AG04449 (cell line): ENCODE measurements at regions not wholly inside any gene's neighbourhood (a gene's known extent, or its start where the extent isn't known, plus 50 kb on each side); places are given as distances from the start of the nearest gene placed in this dataset.

ENCODE experiments used
- CTCF ChIA-PET: fragments of 350-600 bp; formaldehyde crosslinking; extraction: SDS; loops from one replicate; lab custom pipeline; 2021; ENCODE audit warnings: antibody characterized with exemption; lab: Yijun Ruan, JAX
- POLR2A ChIA-PET: fragments of 400-600, 350-600 bp; formaldehyde crosslinking; extraction: SDS; loops from one replicate; lab custom pipeline; 2020; ENCODE audit warnings: antibody characterized with exemption, inconsistent platforms; lab: Yijun Ruan, JAX
- DNase-seq: peaks from one replicate; pipeline ENCODE4 v3.0.0-alpha.2; 2010; ENCODE audit warnings: low read depth, low spot score
- H3K4me3 ChIP-seq: 2 replicates; pipeline ENCODE4 v1.5.1; 2011; ENCODE audit warnings: low read depth, mild to moderate bottlenecking, control low read depth, low read length
- TF ChIP-seq, protein P1 (sequence below): IDR thresholded peaks from one replicate; pipeline ENCODE4 v1.5.1; 2011; ENCODE audit warnings: mild to moderate bottlenecking, moderate library complexity, low read length, control low read depth, inconsistent platforms; ENCODE audit not compliant: insufficient read depth; ENCODE audit errors: missing control alignments

DNA sequence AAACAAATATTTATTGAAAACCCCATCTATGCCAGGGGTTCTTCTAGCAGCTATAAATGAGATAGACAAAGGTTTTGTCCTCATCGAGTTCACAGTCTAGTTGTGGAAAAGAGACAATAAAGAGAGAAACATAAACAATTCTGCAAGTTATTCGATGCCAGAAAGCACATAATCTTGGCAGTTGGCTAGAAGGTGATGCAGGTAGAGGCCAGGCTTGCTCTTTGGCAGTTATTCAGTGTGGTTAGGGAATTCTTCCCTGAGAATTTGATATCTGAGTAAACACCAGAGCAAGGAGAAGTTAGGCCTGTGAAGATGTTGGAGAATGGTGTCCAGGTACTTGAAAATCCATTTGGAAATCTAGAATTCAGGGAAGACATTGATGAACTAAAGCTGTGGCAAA is 547.4 kb downstream of the SLC4A3 start:
- ChIA-PET CTCF (interaction anchor here (1.5 kb wide), 1 partner anchor 10 kb away, joined by 5 read pairs; no protein-coding TSS in a partner anchor), POLR2A (no interaction called here)

DNA sequence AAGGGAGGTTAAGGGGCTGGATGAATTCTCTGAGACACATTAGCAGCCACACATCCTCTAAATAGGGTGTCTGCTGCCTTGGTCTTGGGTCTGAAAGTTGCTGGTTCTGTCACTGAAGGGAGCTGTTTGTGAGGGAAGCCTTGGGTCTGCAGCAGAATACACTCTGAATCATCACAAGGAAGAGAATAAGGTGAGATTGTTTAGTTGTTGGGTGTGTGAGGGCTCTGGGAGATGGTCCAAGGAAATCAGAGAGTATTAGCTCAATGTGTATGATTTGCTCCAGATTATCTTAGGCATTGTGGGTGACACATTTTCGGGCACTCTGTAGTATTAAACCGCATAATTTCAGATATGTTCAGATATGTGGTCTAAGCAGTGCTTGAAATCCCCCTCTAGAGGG is 548.5 kb downstream of the SLC4A3 start:
- no peak for DNase-seq
- ChIA-PET CTCF (interaction anchor here (1.5 kb wide), 1 partner anchor 11 kb away, joined by 5 read pairs; no protein-coding TSS in a partner anchor), POLR2A (no interaction called here)
- H3K4me3 ChIP-seq = no peak overlapping the region
- TF ChIP-seq, protein P1, sequence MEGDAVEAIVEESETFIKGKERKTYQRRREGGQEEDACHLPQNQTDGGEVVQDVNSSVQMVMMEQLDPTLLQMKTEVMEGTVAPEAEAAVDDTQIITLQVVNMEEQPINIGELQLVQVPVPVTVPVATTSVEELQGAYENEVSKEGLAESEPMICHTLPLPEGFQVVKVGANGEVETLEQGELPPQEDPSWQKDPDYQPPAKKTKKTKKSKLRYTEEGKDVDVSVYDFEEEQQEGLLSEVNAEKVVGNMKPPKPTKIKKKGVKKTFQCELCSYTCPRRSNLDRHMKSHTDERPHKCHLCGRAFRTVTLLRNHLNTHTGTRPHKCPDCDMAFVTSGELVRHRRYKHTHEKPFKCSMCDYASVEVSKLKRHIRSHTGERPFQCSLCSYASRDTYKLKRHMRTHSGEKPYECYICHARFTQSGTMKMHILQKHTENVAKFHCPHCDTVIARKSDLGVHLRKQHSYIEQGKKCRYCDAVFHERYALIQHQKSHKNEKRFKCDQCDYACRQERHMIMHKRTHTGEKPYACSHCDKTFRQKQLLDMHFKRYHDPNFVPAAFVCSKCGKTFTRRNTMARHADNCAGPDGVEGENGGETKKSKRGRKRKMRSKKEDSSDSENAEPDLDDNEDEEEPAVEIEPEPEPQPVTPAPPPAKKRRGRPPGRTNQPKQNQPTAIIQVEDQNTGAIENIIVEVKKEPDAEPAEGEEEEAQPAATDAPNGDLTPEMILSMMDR = no peak

More for the DNA sequence above, 547.4 kb downstream of the SLC4A3 start:
- TF ChIP-seq, protein P1 = no peak
- no peak for DNase-seq
- no peak overlapping the region for H3K4me3 ChIP-seq

DNA sequence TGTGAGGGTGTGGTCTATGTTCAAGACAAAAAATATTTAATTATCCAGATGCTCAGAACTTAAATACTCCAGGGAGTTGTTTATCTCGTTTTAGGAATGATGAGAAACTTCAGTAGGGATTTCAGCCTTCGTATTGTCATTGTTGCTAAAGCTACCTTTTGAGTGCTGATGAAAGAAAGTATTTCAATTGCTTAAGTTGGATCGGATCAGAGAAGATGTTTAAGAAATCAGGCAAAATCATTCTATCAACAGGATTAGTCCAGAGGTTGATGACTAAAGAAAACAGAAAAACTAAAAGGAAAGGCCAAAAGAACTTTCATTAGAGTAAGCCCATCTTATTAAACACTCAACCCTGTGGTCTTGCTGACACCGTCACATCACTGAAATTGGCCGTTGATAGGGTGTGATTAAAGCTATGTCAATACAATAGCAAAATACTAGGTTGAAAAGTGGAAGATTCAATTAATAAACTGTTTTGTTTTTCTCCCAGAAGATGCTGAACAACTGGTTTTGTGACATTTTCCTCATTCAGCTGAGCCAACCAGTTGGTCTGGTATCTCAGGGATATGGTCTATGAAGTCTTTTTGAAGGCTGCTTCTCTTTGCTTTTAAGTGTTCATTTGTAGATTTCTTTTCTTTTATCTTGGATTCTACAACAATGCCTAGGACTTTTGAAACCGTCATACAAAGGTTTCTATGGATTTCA is 551.7 kb downstream of the SLC4A3 start:
- H3K4me3 ChIP-seq = no peak overlapping the region
- ChIA-PET CTCF (interaction anchor here (0.6 kb wide), 1 partner anchor 30 kb away, joined by 3 read pairs; no protein-coding TSS in a partner anchor), POLR2A (no interaction called here)
- TF ChIP-seq, protein P1 = no peak
- no peak for DNase-seq

DNA sequence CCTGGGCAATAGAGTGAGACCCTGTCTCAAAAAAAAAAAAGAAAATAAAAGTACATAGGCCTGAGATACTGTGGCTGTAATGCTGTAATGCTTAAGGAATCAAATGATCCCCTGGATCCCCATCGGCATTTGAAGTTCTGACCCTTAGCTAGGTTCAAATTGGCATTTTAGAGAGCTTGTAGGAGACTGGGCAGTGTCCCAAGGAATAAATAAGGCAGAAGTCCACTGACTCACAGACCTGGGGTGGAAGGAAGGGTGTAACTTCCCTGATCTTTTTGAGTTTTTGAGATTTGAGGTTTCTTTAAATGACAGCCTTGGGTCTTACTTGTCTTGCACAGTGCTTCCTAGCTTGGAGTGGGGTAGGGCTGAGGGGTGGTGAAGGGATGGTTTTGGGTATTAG is 553.7 kb downstream of the SLC4A3 start:
- ChIA-PET CTCF (no interaction called here), POLR2A (no interaction called here)
- TF ChIP-seq, protein P1 = no peak

DNA sequence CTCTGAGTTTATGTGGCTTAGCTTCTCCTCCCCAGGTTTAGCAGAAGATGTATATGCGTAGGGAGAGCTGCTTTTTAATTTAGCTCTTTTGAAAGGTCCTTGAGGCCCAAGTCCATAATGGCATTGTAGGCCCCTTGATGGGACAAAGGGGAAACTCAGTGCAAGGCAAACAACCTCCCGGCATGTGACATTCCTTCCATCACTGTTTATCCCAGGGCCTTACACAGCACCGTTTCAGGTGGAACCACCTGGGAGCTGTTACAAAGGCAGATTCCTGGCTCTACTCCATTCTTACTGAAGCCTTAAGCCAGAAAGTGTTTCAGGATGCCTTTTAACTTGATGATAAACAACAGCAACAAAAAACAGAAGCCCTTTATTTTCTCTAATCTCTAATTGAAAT is 555.4 kb downstream of the SLC4A3 start:
- TF ChIP-seq, protein P1 = no peak
- ChIA-PET POLR2A (no interaction called here), CTCF (no interaction called here)
- DNase-seq = no peak
- no peak overlapping the region for H3K4me3 ChIP-seq

More for the DNA sequence above, 553.7 kb downstream of the SLC4A3 start:
- DNase-seq = no peak
- H3K4me3 ChIP-seq = no peak overlapping the region

DNA sequence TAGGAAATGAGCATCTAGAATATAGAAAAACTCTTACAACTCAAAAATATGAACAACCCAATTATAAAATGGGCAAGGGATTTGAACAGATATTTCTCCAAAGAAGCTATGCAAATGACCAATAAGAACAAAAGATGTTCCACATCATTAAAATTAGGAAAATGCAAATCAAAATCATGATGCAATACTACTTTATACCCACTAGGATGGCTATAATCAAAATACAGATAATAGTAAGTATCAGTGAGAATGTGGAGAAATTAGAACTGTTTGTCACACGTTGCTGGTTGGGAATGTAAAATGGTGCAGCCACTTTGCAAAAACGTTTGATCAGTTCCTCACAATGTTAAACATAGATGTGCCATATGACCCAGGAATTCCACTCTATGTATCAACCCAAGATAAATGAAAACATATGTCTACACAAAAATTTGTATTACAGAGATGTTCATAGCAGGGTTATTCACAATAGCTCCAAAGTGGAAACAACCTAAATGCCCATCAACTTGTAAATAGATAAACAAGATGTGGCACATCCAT is 558.4 kb downstream of the SLC4A3 start:
- TF ChIP-seq, protein P1 = no peak
- CTCF ChIA-PET = interaction anchor here (1.2 kb wide), 1 partner anchor 9 kb away, joined by 3 read pairs; no protein-coding TSS in a partner anchor
- POLR2A ChIA-PET = interaction anchor here (0.6 kb wide), 1 partner anchor 24 kb away, joined by 3 read pairs; no protein-coding TSS in a partner anchor

More for the DNA sequence above, 558.4 kb downstream of the SLC4A3 start:
- DNase-seq = no peak
- H3K4me3 ChIP-seq = no peak overlapping the region
